C4-2B (cell line): ENCODE measurements at regions not wholly inside any gene's neighbourhood (a gene's known extent, or its start where the extent isn't known, plus 50 kb on each side); places are given as distances from the start of the nearest gene placed in this dataset.
"Not testable (repeated sequence)": the region's sequence is repeated elsewhere in the genome, so short reads cannot be mapped to it uniquely, and the experiment has no call there.

Source experiments
- H3K27ac ChIP-seq: fragments of 450-650 bp; 2 replicates; pipeline ENCODE4 v1.5.1; 2017
- CTCF ChIP-seq: fragments of 450-650 bp; conservative IDR thresholded peaks from 2 replicates; pipeline ENCODE4 v1.5.1; 2017; ENCODE audit warnings: mild to moderate bottlenecking
- ZFX ChIP-seq: fragments of 450-650 bp; IDR thresholded peaks from 2 replicates; pipeline ENCODE4 v1.6.1; 2017

- no peak for TF ChIP-seq CTCF
- TF ChIP-seq ZFX: no peak
- no peak overlapping the region for H3K27ac ChIP-seq
These were observed 489.6 kb upstream of the ADGRL4 start for GRCh38 chr1:79496129-79496528.

GRCh38 chr1:79493702-79494101 lies 487.2 kb upstream of the ADGRL4 start:
- not testable (repeated sequence) for H3K27ac ChIP-seq

GRCh38 chr1:79488572-79489121 lies 482.1 kb upstream of the ADGRL4 start:
- H3K27ac ChIP-seq: not testable (repeated sequence)

GRCh38 chr1:79478728-79479373 lies 472.3 kb upstream of the ADGRL4 start:
- no peak overlapping the region for H3K27ac ChIP-seq
- TF ChIP-seq ZFX: no peak
- no peak for TF ChIP-seq CTCF

- no peak overlapping the region for H3K27ac ChIP-seq
- no peak for TF ChIP-seq CTCF
- no peak for TF ChIP-seq ZFX
These were observed 471.6 kb upstream of the ADGRL4 start for GRCh38 chr1:79478160-79478559.

GRCh38 chr1:79472067-79472656 lies 465.6 kb upstream of the ADGRL4 start:
- TF ChIP-seq CTCF (no peak), ZFX (no peak)
- H3K27ac ChIP-seq: no peak overlapping the region

- TF ChIP-seq CTCF: no peak
- no peak for TF ChIP-seq ZFX
- no peak overlapping the region for H3K27ac ChIP-seq
These were observed 462.6 kb upstream of the ADGRL4 start for GRCh38 chr1:79469139-79469538.

GRCh38 chr1:79460773-79461436 lies 454.4 kb upstream of the ADGRL4 start:
- H3K27ac ChIP-seq: no peak overlapping the region
- no peak for TF ChIP-seq CTCF
- no peak for TF ChIP-seq ZFX
